Skeletal muscle satellite cell (primary cell): ENCODE measurements at regions not wholly inside any gene's neighbourhood (a gene's known extent, or its start where the extent isn't known, plus 50 kb on each side); places are given as distances from the start of the nearest gene placed in this dataset.
"Not testable (repeated sequence)": the region's sequence is repeated elsewhere in the genome, so short reads cannot be mapped to it uniquely, and the experiment has no call there.

Experiments used
- H3K27me3 ChIP-seq: 2 replicates; pipeline ENCODE4 v1.7.0; 2013; ENCODE audit warnings: low read length; ENCODE audit not compliant: control insufficient read depth, insufficient read depth
- H3K36me3 ChIP-seq: 2 replicates; pipeline ENCODE4 v1.7.0; 2013; ENCODE audit warnings: mild to moderate bottlenecking, control low read depth, low read length; ENCODE audit not compliant: insufficient read depth
- H3K4me1 ChIP-seq: 2 replicates; pipeline ENCODE4 v1.7.0; 2013; ENCODE audit warnings: low read length; ENCODE audit not compliant: control insufficient read depth, insufficient read depth
- H3K4me2 ChIP-seq: 2 replicates; pipeline ENCODE4 v1.7.0; 2013; ENCODE audit warnings: mild to moderate bottlenecking, low read length
- H3K4me3 ChIP-seq: 2 replicates; pipeline ENCODE4 v1.7.0; 2013; ENCODE audit warnings: low read length
- H3K9ac ChIP-seq: 2 replicates; pipeline ENCODE4 v1.7.0; 2013; ENCODE audit warnings: mild to moderate bottlenecking, low read depth, low read length, moderate library complexity
- H3K9me3 ChIP-seq: replicated peaks from 2 replicates; pipeline ENCODE4 v1.7.0; 2013; ENCODE audit warnings: mild to moderate bottlenecking, control low read depth, low read length

DNA sequence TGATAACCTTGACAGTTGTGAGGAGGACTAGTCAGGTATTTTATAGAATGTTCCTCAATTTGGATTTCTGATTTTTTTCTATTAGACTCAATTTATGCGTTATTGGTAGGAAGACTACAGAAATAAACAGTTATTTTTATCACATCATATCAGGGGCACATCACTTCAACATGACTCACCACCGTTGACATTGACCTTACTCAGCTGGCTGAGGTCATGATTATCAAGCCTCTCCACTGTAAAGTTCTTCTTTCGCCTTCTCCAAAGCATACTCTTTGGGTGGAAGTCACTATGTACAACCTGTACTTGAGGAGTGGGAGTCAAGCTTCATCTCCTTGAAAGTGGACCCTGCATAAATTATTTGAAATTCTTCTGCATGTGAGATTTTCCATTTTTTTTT lies 194.3 kb upstream of the IGFBP3 start:
- Histone ChIP-seq H3K4me1 (peaks cover 5% of the 10 kb centered on the region), H3K36me3 (no peaks in the 10 kb centered on the region), H3K27me3 (no peaks in the 10 kb centered on the region), H3K4me2 (no peak overlapping the region), H3K9me3 (no peaks in the 10 kb centered on the region), H3K9ac (no peak overlapping the region), H3K4me3 (no peak overlapping the region)

DNA sequence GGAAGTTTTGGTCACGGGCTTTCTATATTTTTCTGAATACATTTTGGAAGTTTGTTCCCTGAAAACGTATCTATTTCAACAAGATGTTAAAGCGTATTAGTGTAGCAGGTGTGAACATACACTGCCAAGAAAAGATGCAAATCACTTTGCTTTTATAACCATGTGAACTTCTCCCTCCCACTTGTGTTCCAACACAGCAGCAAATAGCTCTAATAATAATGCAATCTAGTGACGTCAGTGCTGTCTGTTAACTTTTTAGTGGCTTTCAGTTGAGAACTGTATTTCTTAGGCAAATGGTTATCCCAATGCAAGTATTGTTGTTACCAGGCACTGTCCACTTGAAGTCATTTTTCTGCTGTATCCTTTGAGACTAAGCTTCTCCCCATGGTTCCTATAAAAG lies 188.4 kb upstream of the IGFBP3 start:
- Histone ChIP-seq H3K27me3 (no peaks in the 10 kb centered on the region), H3K9me3 (no peaks in the 10 kb centered on the region), H3K4me3 (no peak overlapping the region), H3K36me3 (no peaks in the 10 kb centered on the region), H3K4me2 (no peak overlapping the region), H3K9ac (no peak overlapping the region), H3K4me1 (no peaks in the 10 kb centered on the region)

DNA sequence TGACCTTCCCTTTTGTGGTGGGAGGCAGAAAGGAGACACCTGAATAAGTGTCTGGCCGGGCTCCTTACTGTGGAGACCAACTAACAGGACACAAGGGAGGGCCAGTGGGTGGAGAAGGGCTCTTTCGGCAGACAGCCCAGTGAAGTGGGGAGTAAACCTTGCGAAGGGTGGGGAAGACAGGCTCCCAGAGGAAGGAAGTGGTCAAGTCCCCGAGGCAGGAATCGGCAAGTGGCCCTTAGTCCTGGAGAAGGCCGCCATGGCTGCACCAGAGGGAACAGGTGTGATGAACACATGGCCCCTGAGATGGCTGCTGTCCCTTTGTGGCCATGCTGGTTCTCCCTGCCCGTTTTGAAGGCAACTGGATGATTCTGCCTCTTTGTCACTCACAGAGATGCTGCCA lies 187.2 kb upstream of the IGFBP3 start:
- no peaks in the 10 kb centered on the region for H3K36me3 ChIP-seq
- H3K4me1 ChIP-seq: no peaks in the 10 kb centered on the region
- H3K4me3 ChIP-seq: no peak overlapping the region
- H3K4me2 ChIP-seq: no peak overlapping the region
- no peaks in the 10 kb centered on the region for H3K27me3 ChIP-seq
- no peak overlapping the region for H3K9ac ChIP-seq
- H3K9me3 ChIP-seq: no peaks in the 10 kb centered on the region

- Histone ChIP-seq H3K4me2 (no peak overlapping the region), H3K9me3 (no peaks in the 10 kb centered on the region), H3K36me3 (no peaks in the 10 kb centered on the region)
Measured at GRCh38 chr7:46107610-46108217, 186.6 kb upstream of the IGFBP3 start.

DNA sequence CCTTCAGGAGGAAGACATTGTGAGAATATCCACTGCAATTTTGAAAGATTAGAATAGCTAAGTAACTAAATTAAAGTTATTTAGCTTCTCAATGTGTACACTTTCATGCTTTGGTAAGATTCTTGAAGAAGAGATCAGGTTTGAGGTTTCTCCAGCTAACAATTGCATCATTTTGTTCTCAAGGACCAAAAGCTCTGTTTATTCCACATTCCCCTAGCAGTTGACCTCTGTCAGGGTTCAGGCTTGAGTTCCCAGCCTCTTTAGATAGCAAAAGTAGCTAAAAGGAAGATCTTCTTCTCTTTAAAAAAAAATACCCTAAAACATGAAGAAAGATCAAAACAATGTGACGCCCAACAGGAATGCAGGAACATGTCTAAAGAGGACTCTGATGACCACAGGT lies 179.4 kb upstream of the IGFBP3 start:
- no peaks in the 10 kb centered on the region for H3K4me1 ChIP-seq
- H3K36me3 ChIP-seq: no peaks in the 10 kb centered on the region
- H3K9ac ChIP-seq: no peak overlapping the region

More at GRCh38 chr7:46107610-46108217, 186.6 kb upstream of the IGFBP3 start:
- Histone ChIP-seq H3K9ac (no peak overlapping the region), H3K4me1 (no peaks in the 10 kb centered on the region), H3K4me3 (no peak overlapping the region), H3K27me3 (no peaks in the 10 kb centered on the region)

DNA sequence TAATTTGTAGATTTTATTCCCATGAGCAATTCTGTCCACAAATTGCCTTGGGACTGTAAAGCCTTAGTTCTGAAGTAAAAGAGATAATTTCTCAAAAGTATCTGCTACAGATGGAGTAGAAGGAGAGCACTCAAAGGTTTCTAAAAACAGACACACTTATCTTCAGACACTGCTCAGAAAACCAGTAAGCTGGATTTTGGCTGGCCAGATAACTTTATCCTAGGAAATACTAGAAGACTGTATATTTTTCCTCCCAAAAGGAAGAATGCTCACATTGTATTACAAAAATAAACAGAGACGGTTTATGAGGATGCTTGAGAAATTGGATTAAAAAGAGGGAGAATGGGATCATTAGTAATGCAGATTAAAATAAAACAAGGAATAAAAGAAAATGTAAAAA lies 178.0 kb upstream of the IGFBP3 start:
- H3K27me3 ChIP-seq: no peaks in the 10 kb centered on the region
- no peaks in the 10 kb centered on the region for H3K9me3 ChIP-seq
- H3K36me3 ChIP-seq: no peaks in the 10 kb centered on the region
- H3K9ac ChIP-seq: no peak overlapping the region
- H3K4me1 ChIP-seq: no peaks in the 10 kb centered on the region
- no peak overlapping the region for H3K4me2 ChIP-seq
- H3K4me3 ChIP-seq: no peak overlapping the region

More for the DNA sequence above, 179.4 kb upstream of the IGFBP3 start:
- Histone ChIP-seq H3K27me3 (no peaks in the 10 kb centered on the region), H3K4me3 (no peak overlapping the region), H3K9me3 (no peaks in the 10 kb centered on the region), H3K4me2 (no peak overlapping the region)

GRCh38 chr7:46091071-46091470 lies 170.0 kb upstream of the IGFBP3 start:
- no peak overlapping the region for H3K4me3 ChIP-seq
- H3K9ac ChIP-seq: no peak overlapping the region
- H3K4me2 ChIP-seq: no peak overlapping the region
- no peaks in the 10 kb centered on the region for H3K9me3 ChIP-seq
- no peaks in the 10 kb centered on the region for H3K4me1 ChIP-seq
- H3K36me3 ChIP-seq: no peaks in the 10 kb centered on the region
- no peaks in the 10 kb centered on the region for H3K27me3 ChIP-seq

DNA sequence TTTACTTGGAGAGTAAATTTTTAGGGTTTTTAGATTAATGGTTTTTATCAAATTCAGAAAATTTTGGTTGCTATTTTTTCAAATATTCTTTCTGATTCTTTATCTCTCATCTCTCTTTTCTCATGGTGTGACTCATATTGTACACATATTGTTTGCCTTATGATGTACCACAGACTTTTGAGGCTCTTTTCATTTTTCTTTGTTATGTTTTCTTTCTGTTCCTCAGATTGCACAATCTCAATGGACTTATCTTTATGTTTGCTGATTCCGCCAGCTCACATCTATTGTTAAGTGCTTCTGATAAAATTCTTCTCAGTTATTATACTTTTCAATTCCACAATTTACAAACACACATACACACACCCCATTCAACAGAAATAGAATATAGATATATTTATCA lies 168.2 kb upstream of the IGFBP3 start:
- no peaks in the 10 kb centered on the region for H3K36me3 ChIP-seq
- H3K4me1 ChIP-seq: no peaks in the 10 kb centered on the region
- H3K9me3 ChIP-seq: no peaks in the 10 kb centered on the region
- no peak overlapping the region for H3K4me3 ChIP-seq
- no peak overlapping the region for H3K9ac ChIP-seq
- no peak overlapping the region for H3K4me2 ChIP-seq
- no peaks in the 10 kb centered on the region for H3K27me3 ChIP-seq

DNA sequence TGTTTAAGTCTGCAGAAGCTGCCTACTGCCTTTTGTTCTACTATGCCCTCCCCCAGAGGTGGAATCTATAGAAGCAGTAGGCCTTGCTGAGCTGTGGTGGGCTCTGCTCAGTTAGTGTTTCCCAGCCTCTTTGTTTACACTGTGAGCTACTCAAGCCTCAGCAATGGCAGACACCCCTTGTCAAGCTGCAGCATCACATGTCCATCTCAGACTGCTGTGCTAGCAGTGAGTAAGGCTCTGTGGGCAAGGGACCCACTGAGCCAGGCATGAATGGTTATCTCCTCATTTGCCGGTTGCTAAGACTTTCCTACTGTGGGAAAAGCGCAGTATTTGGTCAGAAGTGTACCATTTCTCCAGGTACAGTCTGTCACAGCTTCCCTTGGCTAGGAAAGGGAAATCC lies 167.4 kb upstream of the IGFBP3 start:
- not testable (repeated sequence) for H3K27me3 ChIP-seq, H3K36me3 ChIP-seq, H3K4me2 ChIP-seq, H3K9me3 ChIP-seq, H3K4me3 ChIP-seq, H3K9ac ChIP-seq, H3K4me1 ChIP-seq

GRCh38 chr7:46080595-46081159 lies 159.6 kb upstream of the IGFBP3 start:
- Histone ChIP-seq H3K27me3 (no peaks in the 10 kb centered on the region), H3K4me3 (no peak overlapping the region), H3K9me3 (no peaks in the 10 kb centered on the region), H3K4me2 (no peak overlapping the region), H3K9ac (no peak overlapping the region), H3K4me1 (no peaks in the 10 kb centered on the region), H3K36me3 (no peaks in the 10 kb centered on the region)

GRCh38 chr7:46079421-46079820 lies 158.3 kb upstream of the IGFBP3 start:
- Histone ChIP-seq H3K4me2 (no peak overlapping the region), H3K4me3 (no peak overlapping the region), H3K4me1 (no peaks in the 10 kb centered on the region), H3K9ac (no peak overlapping the region), H3K9me3 (no peaks in the 10 kb centered on the region), H3K36me3 (no peaks in the 10 kb centered on the region), H3K27me3 (no peaks in the 10 kb centered on the region)

DNA sequence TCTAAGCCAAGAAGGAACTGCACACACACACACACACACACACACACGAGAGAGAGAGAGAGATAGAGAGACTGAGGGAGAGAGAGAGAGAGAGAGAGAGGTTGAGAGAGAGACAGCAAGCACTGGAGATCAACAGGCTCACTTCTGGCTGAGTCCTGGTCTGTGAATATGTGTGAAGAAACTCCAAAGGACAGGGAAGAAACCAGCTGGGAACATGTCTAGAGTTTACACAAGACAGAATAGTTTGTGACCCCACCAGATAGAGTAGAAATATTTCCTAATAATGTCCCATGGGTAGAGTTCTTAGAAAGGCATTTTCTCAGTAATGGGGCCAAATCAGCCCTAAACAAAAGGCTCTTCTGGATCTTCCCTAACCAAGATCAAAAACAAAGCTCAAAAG lies 155.5 kb upstream of the IGFBP3 start:
- no peaks in the 10 kb centered on the region for H3K9me3 ChIP-seq
- H3K9ac ChIP-seq: no peak overlapping the region
- no peaks in the 10 kb centered on the region for H3K36me3 ChIP-seq
- H3K4me2 ChIP-seq: no peak overlapping the region
- H3K4me3 ChIP-seq: no peak overlapping the region
- H3K27me3 ChIP-seq: no peaks in the 10 kb centered on the region
- peaks cover 4% of the 10 kb centered on the region for H3K4me1 ChIP-seq
